GF-D8 (cell line): ENCODE measurements at regions not wholly inside any gene's neighbourhood (a gene's known extent, or its start where the extent isn't known, plus 50 kb on each side); places are given as distances from the start of the nearest gene placed in this dataset.

Experiments used
- DNase-seq: peaks from one replicate; lab custom pipeline; 2025; lab: John Stamatoyannopoulos, UW

DNA sequence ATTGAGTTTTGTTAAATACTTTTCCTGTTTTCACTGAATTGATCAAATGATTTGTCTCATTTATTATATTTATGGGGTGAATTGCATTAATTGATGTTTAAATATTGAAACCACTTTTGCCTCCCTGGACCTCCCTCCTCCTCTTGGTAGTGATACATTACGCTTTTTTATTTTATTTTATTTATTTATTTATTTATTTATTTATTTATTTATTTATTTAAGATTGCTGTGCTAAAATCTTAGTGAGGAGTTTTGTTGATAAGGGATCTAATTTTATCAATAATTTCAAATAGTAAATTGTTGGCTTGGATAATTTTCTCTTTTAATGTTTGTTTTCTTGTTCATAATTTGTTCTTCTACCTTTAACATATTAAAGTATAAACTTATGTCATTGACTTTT is 1281.0 kb upstream of the NXPH2 start:
- DNase-seq: no peak

GRCh38 chr2:140057928-140058327 is 1277.7 kb upstream of the NXPH2 start:
- DNase-seq: no peak

GRCh38 chr2:140041811-140042210 is 1261.6 kb upstream of the NXPH2 start:
- DNase-seq: no peak

DNA sequence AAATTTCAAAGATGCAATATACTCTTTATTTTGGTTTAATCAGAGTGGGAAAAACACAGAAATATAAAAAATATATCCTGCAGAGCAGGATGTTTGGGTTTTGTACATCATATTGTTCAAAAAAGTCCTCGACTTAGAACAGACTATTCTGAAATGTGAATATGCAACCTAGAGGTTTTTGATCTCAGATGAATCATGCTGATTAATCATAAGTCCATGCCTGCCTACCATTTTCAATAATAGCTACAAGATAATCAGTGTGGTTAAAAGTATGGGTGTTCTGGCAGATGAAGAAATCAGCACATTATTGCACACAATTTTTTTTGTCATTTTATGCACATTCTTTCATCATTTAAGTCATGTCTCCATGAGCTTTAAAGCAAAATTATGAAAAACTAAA is 1261.0 kb upstream of the NXPH2 start:
- DNase-seq: no peak

GRCh38 chr2:140033638-140034037 is 1253.4 kb upstream of the NXPH2 start:
- DNase-seq: no peak

GRCh38 chr2:140027966-140028365 is 1247.8 kb upstream of the NXPH2 start:
- DNase-seq: no peak

DNA sequence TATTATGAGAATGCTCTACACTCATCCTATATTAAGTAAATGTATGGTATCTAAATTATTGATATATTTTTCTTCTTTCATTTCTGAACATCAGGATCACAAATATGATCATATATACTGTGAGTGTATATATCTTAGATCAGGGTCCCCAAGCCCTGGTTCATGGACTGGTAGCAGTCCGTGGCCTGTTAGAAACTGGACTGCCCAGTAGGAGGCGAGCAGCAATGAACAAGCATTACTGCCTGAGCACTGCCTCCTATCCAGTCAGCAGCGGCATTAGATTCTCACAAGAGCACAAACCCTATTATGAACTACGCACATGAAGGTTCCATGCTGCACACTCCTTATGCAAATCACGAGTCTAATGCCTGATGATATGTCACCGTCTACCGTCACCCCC is 1247.1 kb upstream of the NXPH2 start:
- DNase-seq: no peak

DNA sequence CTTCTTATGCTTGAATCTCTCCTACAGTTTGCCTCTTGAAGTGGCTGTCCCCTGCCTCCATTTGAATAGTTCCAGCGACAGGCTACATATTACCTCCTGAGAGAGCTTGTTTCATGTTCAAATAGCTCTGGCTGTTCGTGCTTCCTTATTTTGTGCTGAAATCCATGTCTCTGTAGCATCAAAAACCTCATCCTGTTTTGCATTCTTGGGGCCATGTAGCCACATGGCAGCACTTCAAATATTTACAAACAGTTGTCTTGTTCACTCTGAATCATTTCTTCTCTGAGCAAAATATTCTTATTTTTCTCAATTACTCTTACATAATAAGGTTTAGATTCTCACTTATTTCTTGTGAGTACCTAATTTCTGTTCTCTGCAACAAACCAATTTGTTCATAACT is 1243.1 kb upstream of the NXPH2 start:
- no peak for DNase-seq

GRCh38 chr2:140018541-140018940 is 1238.4 kb upstream of the NXPH2 start:
- no peak for DNase-seq

GRCh38 chr2:140014204-140014546 is 1234.0 kb upstream of the NXPH2 start:
- no peak for DNase-seq

- no peak for DNase-seq
Measured at GRCh38 chr2:140013545-140014203, 1233.5 kb upstream of the NXPH2 start.

- DNase-seq: no peak
Measured at GRCh38 chr2:140011287-140011686, 1231.1 kb upstream of the NXPH2 start.

DNA sequence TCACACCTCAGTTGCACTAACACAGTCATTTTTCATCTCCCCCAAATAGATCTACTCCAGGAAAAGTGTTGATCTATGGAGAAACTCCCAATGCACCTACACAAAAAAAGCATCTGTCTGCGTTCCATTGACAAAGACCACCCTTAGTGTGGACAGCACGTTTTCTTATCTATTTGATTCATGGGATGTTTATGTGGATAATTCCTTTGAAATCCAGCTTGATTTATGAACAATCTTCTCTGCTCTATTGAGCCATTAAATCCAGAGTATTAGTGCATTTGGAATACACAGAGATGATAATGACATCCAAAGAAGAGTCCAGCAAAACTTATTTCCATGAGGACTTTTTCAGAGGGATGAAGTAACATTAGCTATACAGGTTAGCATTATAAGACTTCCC is 1221.9 kb upstream of the NXPH2 start:
- DNase-seq: no peak

DNA sequence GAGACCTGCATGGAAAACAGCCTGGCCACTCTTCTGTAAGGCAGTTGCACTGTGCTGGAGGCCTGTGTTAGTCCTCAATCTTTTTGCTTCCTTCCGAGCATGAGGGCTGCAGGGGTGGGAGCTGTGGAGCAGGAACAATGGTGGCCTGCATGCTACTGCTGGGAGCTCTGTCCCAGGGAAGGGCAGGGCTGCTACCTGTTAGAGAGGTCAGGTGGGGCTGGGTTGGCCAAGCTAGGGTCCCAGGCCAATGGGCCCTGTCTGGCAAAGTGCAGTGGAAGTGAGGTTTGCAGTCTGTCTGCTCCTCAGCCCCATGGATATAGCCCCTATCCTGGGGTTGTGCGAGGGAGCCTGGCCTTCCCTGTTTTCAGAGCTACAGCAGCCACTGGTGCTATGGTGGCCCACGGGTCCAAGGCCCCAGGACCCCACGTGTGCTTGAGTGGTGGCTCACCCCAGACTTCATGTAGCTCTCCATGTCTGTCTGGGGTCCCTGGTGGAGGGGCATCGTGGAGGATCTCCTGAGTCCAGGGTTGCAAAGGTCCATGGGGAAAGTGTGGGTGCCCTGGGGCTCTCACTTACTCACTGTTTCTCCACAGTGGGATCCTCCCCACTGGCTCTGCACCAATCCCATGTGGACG is 1212.6 kb upstream of the NXPH2 start:
- DNase-seq: no peak

DNA sequence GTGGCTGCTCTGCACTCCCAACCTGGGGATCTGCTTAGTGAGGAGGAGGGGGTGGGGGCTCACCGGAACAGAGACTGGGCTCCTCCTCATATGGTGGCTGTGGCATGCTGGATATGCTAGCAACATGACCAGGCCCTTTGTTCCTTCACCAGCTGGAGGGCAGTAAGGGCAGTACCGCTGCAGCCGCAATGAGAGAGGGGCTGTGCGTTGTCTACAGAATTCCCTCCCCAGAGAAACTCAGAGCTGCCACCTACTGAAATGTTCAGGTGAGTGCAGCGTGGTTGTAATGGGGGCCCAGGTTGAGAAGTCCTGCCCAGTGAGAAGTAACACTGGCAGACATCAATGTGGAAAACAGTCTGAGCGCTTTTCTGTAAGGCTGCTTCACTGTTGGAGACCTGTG is 1211.9 kb upstream of the NXPH2 start:
- no peak for DNase-seq

DNA sequence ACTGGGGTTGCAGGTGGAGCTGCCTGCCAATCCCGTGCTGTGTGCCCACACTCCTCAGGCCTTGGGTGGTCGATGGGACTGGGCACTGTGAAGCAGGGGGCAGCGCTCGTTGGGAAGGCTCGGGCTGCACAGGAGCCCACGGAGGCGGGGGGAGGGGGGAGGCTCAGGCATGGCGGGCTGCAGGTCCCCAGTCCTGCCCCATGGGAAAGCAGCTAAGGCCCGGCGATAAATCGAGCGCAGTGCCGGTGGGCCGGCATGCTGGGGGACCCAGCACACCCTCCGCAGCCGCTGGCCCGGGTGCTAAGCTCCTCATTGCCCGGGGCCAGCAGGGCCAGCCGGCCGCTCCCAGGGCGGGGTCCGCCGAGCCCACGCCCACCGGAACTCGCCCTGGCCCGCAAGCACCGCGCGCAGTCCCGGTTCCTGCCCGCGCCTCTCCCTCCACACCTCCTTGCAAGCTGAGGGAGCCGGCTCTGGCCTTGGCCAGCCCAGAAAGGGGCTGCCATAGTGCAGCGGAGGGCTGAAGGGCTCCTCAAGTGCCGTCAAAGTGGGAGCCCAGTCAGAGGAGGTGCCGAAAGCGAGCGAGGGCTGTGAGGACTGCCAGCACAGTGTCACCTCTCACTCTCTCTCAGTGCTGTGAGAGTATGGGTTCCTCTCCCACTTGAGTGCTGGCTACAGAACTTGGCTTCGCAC is 1210.6 kb upstream of the NXPH2 start:
- DNase-seq: no peak

GRCh38 chr2:139969323-139969722 is 1189.1 kb upstream of the NXPH2 start:
- DNase-seq: no peak

DNA sequence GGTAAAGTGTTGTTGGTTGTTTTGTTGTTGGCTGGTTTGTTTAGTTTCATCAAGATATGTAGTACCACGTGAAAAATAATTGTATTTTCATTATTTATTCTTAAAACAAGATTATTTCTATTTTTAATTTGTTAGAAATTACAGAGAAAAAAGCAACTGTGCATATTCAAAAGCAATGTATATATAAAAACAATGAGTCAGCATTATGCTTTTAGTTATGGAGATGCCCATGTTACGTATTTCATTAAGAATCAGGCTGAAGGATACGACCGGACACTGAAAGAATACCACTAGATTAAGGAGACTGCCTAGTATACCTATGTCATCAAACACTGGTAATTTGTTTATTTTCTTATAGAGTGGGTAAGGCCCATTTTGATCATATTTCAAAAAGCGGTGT is 1188.4 kb upstream of the NXPH2 start:
- DNase-seq: no peak

DNA sequence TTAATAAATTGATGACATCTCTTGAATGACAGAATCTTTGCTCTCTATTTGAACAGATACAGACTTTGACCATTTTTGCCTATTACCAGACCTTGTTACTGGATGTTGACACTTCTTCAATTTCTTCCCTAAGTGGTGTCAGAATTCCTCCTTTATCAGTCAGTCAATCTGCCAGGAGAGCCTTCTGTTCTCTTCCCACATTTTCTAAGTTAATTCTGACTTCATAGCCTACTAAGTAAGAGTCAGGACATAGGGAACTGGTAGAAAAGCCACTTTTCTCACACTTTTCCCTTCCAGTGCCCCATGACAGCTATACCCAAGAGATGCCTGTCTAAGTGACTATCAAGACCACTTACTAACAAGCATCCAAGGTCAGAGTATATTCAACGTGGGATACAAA is 1187.5 kb upstream of the NXPH2 start:
- DNase-seq: no peak

- DNase-seq: no peak
Measured at GRCh38 chr2:139964721-139965440, 1184.7 kb upstream of the NXPH2 start.

- no peak for DNase-seq
Measured at GRCh38 chr2:139963863-139964355, 1183.7 kb upstream of the NXPH2 start.

GRCh38 chr2:139949242-139949972 is 1169.2 kb upstream of the NXPH2 start:
- DNase-seq: no peak
